HuH-7.5 (cell line): ENCODE measurements at regions not wholly inside any gene's neighbourhood (a gene's known extent, or its start where the extent isn't known, plus 50 kb on each side); places are given as distances from the start of the nearest gene placed in this dataset.
"Not testable (repeated sequence)": the region's sequence is repeated elsewhere in the genome, so short reads cannot be mapped to it uniquely, and the experiment has no call there.

Experiments used
- DNase-seq: peaks from one replicate; pipeline ENCODE4 v3.0.0; 2011; ENCODE audit warnings: low spot score

GRCh38 chr12:54105809-54106208, 52.2 kb downstream of the HOXC4 start:
- not testable (repeated sequence) for DNase-seq

DNA sequence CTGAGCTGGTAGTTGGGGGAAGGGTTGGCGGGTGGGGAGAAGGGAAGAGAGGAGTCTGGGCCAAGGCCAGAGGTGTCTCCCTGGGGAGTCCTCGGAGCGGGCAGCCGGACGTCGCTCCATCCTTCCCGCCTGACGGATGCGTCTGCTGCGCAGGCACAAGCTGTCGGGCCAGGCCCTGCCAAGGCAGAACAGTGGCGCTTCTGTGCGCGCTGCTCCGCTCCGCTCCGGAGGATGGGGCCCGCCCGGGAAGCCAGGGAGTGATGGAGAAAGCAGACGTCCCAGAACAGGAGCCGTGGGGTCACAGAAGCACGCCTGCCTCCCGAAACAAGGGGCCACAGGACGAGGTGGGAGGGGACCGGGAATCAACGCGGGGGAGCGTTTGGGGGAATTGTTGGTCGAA, 52.6 kb downstream of the HOXC4 start:
- DNase-seq = not testable (repeated sequence)

- DNase-seq = not testable (repeated sequence)
Observed at GRCh38 chr12:54106803-54107579, 53.4 kb downstream of the HOXC4 start.

- DNase-seq = not testable (repeated sequence)
Observed at GRCh38 chr12:54112336-54112735, 58.7 kb downstream of the HOXC4 start.

- DNase-seq = not testable (repeated sequence)
Observed at GRCh38 chr12:54116055-54116454, 62.4 kb downstream of the HOXC4 start.

DNA sequence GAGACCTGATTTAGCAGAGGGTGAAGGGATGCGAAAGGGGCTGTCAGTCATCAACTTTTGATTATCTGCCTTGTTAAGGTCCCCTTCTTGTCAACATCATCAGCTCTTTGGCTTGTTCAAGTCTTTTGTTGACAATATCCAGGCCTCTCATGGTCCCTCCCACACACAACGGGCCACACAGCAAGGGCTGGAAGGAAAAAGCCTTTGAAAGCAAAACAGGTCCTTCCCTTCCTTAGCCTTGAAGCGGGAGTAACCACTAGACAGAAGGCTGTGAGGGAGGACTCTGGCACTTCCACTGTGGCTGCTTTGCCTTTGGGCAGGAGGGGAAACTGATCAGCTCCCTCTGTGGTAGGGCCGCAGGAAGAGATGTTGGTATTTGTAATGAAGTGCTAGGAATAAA, 63.8 kb downstream of the HOXC4 start:
- DNase-seq = not testable (repeated sequence)

- DNase-seq = not testable (repeated sequence)
Observed at GRCh38 chr12:54119082-54119481, 65.4 kb downstream of the HOXC4 start.

DNA sequence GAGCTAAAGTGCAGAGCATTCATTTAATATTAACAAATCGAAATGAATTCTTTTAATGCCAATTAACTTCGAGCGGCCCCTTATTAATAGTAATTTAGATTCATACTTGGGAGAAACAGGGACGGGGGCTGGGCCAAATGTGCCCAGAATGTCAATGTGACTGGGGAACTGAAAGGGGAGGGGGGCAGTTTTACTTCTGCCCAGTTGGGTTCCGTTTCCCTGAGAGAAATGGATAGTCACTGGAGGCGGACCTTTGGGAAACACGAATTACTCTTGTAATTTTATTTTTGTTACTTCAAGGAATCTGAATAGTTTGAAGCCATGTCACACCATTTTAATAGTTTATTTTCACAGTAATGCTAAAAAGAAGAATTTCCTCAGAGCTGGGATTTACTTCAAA, 64.8 kb downstream of the SMUG1 start:
- not testable (repeated sequence) for DNase-seq

GRCh38 chr12:54125708-54126028, 63.1 kb downstream of the SMUG1 start:
- DNase-seq = not testable (repeated sequence)

DNA sequence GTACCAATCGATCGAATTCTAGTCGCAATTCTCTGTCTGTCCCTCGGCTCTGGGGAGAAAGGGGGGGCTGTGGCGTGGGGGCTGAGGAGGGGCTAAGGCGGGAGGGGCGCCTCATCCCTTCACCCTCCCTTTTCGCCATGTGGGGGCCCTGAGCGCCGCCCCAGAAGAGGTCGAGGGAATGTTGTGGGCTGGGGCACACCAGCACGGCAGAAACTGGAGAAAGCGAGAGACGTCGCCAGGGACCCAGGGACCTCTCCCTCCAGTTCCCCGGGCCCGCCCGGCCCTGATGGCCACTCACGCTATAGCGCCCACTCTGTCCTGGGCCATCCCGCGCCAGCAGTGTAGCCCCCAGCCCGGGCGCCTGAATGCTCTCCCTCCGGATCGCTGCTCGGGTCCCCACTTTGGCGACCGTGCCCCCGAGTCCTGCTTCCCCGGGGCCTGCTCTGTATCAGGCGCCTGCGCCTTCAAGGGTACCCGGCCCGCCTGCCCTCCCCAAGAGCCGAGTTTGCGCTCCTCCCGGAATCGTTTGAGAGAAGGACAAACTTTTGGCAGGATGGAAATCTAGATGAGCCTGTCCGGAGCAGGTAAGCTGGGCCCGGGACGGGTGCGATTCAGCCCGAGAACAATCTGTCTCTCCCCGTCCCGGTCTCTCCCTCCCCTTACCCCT, 62.6 kb downstream of the SMUG1 start:
- DNase-seq = peak; percentile 64

- peak; percentile 57 for DNase-seq
Observed at GRCh38 chr12:54126696-54127537, 61.9 kb downstream of the SMUG1 start.

DNA sequence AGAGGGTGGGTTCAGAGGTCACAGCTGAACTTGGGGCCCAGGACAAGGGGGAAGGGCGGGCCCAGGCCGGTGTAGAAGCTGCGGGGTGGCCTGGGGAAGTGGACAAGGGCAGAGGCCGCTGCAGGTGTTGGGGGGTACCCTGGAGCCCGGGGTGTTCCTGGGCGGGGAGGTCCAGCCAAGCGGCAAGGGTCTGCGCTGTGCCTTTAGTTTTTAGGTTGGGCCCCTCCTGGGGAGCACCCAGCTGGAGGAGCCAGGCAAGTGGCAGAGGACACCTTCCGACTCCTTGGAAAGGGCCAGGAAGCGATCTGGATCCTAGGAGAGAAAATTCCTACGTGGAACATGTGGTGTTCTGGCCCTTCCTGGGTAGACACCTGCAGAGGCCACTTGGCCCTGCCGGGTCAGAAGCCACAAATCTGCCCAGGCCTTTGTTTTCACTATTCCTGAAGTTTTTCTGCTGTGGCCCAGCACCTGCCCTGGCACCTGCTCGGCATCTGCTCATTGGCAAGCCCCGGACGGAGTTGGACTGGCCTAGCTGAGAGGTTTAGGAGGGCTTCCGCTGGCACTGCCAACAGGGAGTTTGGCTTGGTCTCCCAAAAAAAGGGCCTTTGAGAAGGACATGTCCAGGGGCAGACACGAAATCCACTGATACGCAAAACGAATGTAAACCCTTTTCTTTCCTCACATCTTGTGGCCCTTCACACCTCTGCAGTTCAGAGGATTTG, 61.1 kb downstream of the SMUG1 start:
- no peak for DNase-seq

DNA sequence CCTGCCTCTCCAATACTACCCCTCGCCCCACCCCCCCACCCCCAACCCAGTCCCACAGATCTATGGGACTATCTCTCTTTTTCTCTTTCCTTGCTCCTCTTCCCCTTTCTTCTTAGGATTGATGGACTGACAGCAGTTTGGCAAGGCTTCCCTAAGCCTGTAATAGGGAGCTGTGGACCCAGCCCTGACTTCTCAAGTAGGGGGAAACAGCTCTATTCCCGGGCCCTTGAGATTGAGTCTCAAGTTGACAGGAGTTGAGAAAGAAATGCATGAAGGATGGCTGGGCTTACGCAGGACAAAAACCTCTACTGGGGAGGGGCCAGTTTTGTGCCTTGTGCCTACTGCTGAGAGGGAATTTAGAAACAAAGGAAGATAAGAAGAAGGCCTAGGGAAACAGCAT, 60.4 kb downstream of the SMUG1 start:
- no peak for DNase-seq

DNA sequence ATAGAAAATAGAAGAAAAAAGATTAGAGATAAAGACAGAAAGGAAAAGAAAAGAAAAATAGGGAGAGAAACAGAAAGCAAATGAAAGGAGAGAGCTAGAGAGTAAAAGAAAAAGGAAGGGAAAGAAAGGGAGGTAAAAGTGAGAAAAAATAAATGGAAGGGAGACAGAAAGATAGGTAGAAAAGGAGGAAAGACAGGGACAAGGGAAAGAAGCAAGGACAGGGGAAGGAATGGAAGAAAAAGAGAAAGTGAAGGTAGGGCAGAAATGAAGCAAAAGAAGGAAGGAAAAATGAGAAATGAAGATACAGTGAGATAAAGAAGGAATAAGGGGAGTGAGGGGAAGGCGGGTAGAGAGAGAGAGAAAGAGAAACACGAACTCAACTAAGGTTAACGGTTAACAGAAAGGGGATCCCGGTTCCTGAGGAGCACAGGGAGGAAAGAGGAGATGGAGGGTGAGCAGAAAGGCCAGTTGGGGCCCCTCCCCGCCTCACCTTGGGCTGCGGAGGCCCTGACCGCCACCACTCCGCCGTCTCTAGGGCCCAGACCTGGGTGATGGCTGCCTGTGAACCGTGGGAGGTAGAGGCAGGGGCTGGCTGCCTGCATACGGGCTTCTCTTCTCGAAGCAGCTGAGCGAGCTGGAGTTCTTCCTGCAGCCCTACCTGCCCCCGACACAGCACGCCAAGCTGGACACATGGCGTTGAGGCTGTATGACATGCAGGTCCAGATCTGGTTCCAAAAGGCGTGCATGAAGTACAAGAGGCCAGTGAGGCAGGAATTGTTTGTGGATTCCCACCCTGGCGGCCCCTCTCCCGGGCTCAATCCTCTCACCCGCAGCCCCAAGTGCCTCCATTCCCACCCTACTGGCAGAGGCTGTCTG, 59.5 kb downstream of the SMUG1 start:
- no peak for DNase-seq
